Mucosa of descending colon (tissue), 3 donors: ENCODE measurements at regions not wholly inside any gene's neighbourhood (a gene's known extent, or its start where the extent isn't known, plus 50 kb on each side); places are given as distances from the start of the nearest gene placed in this dataset.

Source experiments
- ATAC-seq: fragments of 200-7000 bp; cut with Tn5 transposase; one replicate; pipeline ENCODE4 v1.9.1; 2020; ENCODE audit warnings: mild to moderate bottlenecking, moderate library complexity
- DNase-seq, 3 donors: peaks; one replicate each; pipeline ENCODE4 v3.0.0-alpha.2; 2020
- H3K36me3 ChIP-seq: fragments of 200-600 bp; one replicate; pipeline ENCODE4 v1.8.0; 2021; ENCODE audit warnings: low read depth, mild to moderate bottlenecking
- H3K4me1 ChIP-seq: fragments of 200-600 bp; one replicate; pipeline ENCODE4 v1.8.0; 2021; ENCODE audit warnings: low read depth, mild to moderate bottlenecking
- H3K4me3 ChIP-seq: fragments of 200-600 bp; one replicate; pipeline ENCODE4 v1.8.0; 2021; ENCODE audit warnings: mild to moderate bottlenecking
- H3K9me3 ChIP-seq: fragments of 200-600 bp; one replicate; pipeline ENCODE4 v1.8.0; 2021; ENCODE audit warnings: mild to moderate bottlenecking
- CTCF ChIP-seq: fragments of 200-600 bp; IDR thresholded peaks from one replicate; pipeline ENCODE4 v1.8.0; 2022; ENCODE audit warnings: antibody characterized with exemption, mild to moderate bottlenecking
- intact Hi-C, 2 donors: fragments of 100-400 bp; cut with DNase I in 1 of 2; cut with micrococcal nuclease in 1 of 2; formaldehyde crosslinking; loops; one replicate each; pipeline versions ENCODE4 v1.11.0 to v1.11.1; 2022; cut with DNase I, micrococcal nuclease
- donor health status: DM: no; HTN: no; CAD: no; lungs with moderate emphysema.
- donor health status: DM: no; HTN: no; CAD: no.
- donor health status: DM: no; HTN: yes; CAD: no.

- Histone ChIP-seq H3K9me3 (no peaks in the 10 kb centered on the region), H3K4me3 (no peak overlapping the region), H3K36me3 (no peaks in the 10 kb centered on the region), H3K4me1 (no peaks in the 10 kb centered on the region)
- intact Hi-C loops, result no loop called here
- no peak for ATAC-seq
- no peak for DNase-seq
- no peak for TF ChIP-seq CTCF
These were observed 235.6 kb downstream of the ICOS start for GRCh38 chr2:204172145-204172600.

DNA sequence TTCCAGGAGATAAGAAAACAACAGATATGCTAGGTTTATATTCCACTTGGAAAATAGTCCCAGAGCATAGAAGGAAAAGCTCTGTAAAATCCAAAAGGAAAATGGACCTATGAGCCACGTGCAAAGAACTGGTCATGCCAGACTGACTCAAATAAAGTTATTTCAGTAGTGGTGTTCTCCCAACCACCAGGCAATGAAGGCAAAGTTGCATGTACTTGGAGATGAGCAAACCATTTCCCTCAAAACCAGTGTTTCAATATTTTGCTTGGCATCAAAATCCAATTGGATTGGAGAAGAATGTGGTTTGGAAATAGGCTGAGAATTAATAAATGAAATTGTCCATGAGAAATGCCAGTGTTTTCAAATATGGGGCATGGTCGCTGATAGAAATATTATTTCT is 237.5 kb downstream of the ICOS start:
- intact Hi-C loops, result no loop called here
- no peak for TF ChIP-seq CTCF
- Histone ChIP-seq H3K9me3 (no peaks in the 10 kb centered on the region), H3K4me3 (no peak overlapping the region), H3K36me3 (no peaks in the 10 kb centered on the region), H3K4me1 (no peaks in the 10 kb centered on the region)
- DNase-seq (no peak), ATAC-seq (no peak)

- Histone ChIP-seq H3K36me3 (no peaks in the 10 kb centered on the region), H3K9me3 (no peaks in the 10 kb centered on the region), H3K4me1 (no peaks in the 10 kb centered on the region), H3K4me3 (no peak overlapping the region)
- DNase-seq (no peak), ATAC-seq (no peak)
- intact Hi-C loops, result loop anchor here in 1 of 2 donors (5.0 kb wide), 1 partner anchor 248 kb away; no protein-coding TSS in a partner anchor
- no peak for TF ChIP-seq CTCF
These were observed 239.1 kb downstream of the ICOS start for GRCh38 chr2:204175552-204176271.

DNA sequence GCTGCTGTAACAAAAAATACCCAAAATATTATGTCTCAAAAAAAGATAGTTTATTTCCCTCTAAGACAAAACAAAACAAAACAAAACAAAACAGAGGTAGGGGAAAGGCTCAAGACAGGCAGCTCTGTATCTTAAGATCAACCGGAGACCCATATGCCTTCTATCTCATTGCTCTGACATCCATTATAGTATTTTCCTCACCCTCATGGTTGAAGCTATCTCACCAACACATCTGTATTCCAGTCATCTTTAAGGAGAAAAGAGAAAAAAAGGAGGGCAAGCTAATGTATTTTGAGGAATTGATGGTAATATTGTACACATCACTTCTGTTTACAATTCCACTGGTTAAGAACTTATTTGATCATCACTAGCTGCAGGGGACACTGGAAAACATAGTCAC is 239.7 kb downstream of the ICOS start:
- no peaks in the 10 kb centered on the region for H3K36me3 ChIP-seq
- H3K4me1 ChIP-seq, result no peaks in the 10 kb centered on the region
- no peak for TF ChIP-seq CTCF
- DNase-seq (no peak), ATAC-seq (no peak)
- no peaks in the 10 kb centered on the region for H3K9me3 ChIP-seq
- no peak overlapping the region for H3K4me3 ChIP-seq
- intact Hi-C loops, result loop anchor here in 1 of 2 donors (5.0 kb wide), 1 partner anchor 249 kb away; no protein-coding TSS in a partner anchor

- intact Hi-C loops, result loop anchor here in 1 of 2 donors (5.0 kb wide), 1 partner anchor 250 kb away; no protein-coding TSS in a partner anchor
- Histone ChIP-seq H3K9me3 (no peaks in the 10 kb centered on the region), H3K4me1 (no peaks in the 10 kb centered on the region), H3K36me3 (no peaks in the 10 kb centered on the region), H3K4me3 (no peak overlapping the region)
- no peak for ATAC-seq
- DNase-seq, result no peak
- TF ChIP-seq CTCF, result no peak
These were observed 240.9 kb downstream of the ICOS start for GRCh38 chr2:204177251-204177976.
